Immature natural killer cell (primary cell): ENCODE measurements at regions not wholly inside any gene's neighbourhood (a gene's known extent, or its start where the extent isn't known, plus 50 kb on each side); places are given as distances from the start of the nearest gene placed in this dataset.
"Not testable (repeated sequence)": the region's sequence is repeated elsewhere in the genome, so short reads cannot be mapped to it uniquely, and the experiment has no call there.

Source experiments
- DNase-seq, 3 donors: peaks; one replicate each; pipeline ENCODE4 v3.0.0; 2022; ENCODE audit warnings: mixed read lengths in 1 of 3
- H3K27ac Mint-ChIP-seq, 6 donors: one replicate each; pipeline ENCODE4 v1.8.0; 2020; ENCODE audit warnings: mixed read lengths in 6 of 6, mild to moderate bottlenecking in 5 of 6, inconsistent platforms in 4 of 6, moderate library complexity in 3 of 6
- H3K27me3 Mint-ChIP-seq, 3 donors: one replicate each; pipeline ENCODE4 v1.8.0; 2020 to 2021; ENCODE audit warnings: low read depth in 3 of 3, mild to moderate bottlenecking in 3 of 3, mixed read lengths in 3 of 3, moderate library complexity in 3 of 3, inconsistent platforms in 1 of 3
- H3K36me3 Mint-ChIP-seq, 3 donors: one replicate each; pipeline ENCODE4 v1.8.0; 2020; ENCODE audit warnings: mixed read lengths in 3 of 3, inconsistent platforms in 2 of 3, mild to moderate bottlenecking in 2 of 3
- H3K4me1 Mint-ChIP-seq, 2 donors: one replicate each; pipeline ENCODE4 v1.8.0; 2020; ENCODE audit warnings: inconsistent platforms in 2 of 2, mild to moderate bottlenecking in 2 of 2, mixed read lengths in 2 of 2, moderate library complexity in 1 of 2
- H3K4me3 Mint-ChIP-seq, 5 donors: one replicate each; pipeline ENCODE4 v1.8.0; 2020; ENCODE audit warnings: mild to moderate bottlenecking in 5 of 5, mixed read lengths in 5 of 5, inconsistent platforms in 3 of 5, moderate library complexity in 3 of 5
- H3K9me3 Mint-ChIP-seq, 6 donors: one replicate each; pipeline ENCODE4 v1.8.0; 2020; ENCODE audit warnings: mild to moderate bottlenecking in 6 of 6, mixed read lengths in 6 of 6, inconsistent platforms in 4 of 6, moderate library complexity in 3 of 6

DNA sequence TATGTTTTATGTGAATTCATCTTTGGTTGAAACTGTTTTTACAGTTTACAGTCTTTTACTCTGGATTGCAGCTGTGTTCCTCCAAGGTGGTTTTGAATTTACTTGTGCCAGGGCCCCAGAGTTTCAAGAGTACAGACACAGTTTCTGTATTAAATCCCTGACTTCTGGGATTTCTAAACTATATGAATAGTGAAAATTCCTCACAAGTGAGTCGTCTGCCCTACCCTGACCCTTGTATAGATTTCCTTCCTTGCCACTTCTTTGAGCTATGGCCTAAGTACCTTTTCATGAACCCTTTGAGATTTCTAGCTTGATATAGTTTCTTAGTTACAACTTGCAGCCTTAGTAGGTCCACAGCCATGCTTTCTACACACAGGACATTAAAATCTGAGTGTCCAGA is 700.8 kb downstream of the CDY1 start:
- not testable (repeated sequence) for H3K4me1 Mint-ChIP-seq, H3K36me3 Mint-ChIP-seq, H3K27ac Mint-ChIP-seq, H3K4me3 Mint-ChIP-seq, H3K27me3 Mint-ChIP-seq, DNase-seq, H3K9me3 Mint-ChIP-seq

DNA sequence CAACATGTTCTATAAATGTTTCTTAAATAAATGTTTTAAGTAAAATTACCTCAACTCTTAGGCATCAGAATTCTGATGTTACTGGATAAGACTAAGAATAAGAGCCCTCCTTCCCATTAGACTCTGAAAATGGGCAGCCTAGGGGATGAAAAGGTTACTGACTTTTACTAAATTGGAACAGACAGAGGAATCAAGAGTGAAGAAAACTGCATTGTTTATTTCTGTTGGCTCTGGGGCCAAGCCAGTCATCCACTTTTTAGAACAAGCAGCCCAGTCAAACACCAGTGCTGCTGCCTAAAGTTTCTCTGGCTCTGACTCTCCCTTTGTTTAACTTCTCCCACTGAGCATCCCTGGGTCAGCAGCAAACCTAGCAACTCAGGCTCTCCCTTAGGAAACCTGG is 731.0 kb downstream of the CDY1 start:
- not testable (repeated sequence) for H3K27ac Mint-ChIP-seq, H3K36me3 Mint-ChIP-seq, H3K4me1 Mint-ChIP-seq

DNA sequence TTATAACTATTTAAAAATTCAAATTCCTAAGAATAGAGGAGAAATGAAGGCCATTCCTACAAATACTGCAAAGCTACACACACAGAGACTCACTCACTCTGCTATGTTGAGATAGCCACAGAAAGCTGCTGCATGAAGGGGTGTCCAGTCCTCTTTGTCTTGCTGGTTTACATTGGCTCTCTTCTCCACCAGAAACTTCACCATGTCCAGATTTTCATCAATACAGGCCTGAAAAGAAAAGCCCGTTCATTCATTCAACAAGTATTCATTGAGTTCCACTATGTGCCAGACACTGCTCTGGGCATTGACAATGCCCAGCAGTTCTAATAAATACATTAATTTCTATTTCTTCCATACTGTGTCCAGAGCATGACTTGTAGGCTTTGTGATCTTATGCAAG is 732.3 kb downstream of the CDY1 start:
- H3K27me3 Mint-ChIP-seq: peaks cover 0 to 2% (median 0%) of the 10 kb centered on the region in 3 donors
- H3K4me1 Mint-ChIP-seq: no peaks in the 10 kb centered on the region
- H3K27ac Mint-ChIP-seq: no peak overlapping the region
- H3K9me3 Mint-ChIP-seq: peaks cover 0 to 4% (median 0%) of the 10 kb centered on the region in 6 donors
- H3K4me3 Mint-ChIP-seq: no peak overlapping the region
- no peaks in the 10 kb centered on the region for H3K36me3 Mint-ChIP-seq
- DNase-seq: no peak

More for the DNA sequence above, 731.0 kb downstream of the CDY1 start:
- not testable (repeated sequence) for H3K27me3 Mint-ChIP-seq, DNase-seq, H3K9me3 Mint-ChIP-seq, H3K4me3 Mint-ChIP-seq

DNA sequence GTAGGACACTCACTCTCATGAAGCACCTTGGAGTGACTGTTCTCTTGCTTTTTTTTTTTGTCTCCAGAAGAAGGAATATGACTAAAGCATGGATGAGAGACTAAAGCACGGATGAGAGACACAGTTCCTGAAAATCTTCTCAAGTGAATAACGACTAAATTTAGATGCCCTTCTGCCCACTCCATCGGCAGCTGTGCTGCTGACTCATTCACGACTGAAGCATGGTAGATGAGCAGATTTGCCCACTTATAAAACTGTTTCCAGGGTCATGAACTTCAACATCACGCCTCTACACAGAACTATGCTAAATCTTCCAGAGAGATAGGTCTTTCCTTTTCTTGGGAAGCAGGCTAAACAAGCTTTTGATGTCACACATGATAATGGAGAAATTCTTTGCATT is 738.0 kb downstream of the CDY1 start:
- H3K27me3 Mint-ChIP-seq, H3K27ac Mint-ChIP-seq, H3K9me3 Mint-ChIP-seq, DNase-seq, H3K4me1 Mint-ChIP-seq, H3K36me3 Mint-ChIP-seq, H3K4me3 Mint-ChIP-seq: not testable (repeated sequence)

DNA sequence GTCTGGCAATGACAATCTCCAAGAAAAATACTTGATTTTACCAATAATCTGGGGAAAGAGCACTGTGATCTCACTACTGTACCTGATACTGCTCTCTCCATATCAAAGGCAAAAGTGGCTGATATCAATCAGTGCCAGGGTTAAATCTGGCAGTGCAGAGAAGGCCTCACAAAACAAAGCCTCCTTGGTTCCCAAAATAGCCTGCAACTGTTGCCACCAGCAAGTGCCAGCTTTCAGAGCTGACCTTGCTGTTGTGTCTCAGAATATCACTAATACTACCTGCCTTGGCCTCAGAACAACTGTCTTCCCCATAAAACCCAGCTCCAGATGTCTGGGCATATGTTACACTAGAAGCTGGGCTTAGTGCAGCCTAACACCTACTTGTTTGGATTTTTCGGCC is 738.6 kb downstream of the CDY1 start:
- not testable (repeated sequence) for H3K27me3 Mint-ChIP-seq, H3K27ac Mint-ChIP-seq, H3K36me3 Mint-ChIP-seq, H3K4me3 Mint-ChIP-seq, H3K4me1 Mint-ChIP-seq, H3K9me3 Mint-ChIP-seq, DNase-seq

DNA sequence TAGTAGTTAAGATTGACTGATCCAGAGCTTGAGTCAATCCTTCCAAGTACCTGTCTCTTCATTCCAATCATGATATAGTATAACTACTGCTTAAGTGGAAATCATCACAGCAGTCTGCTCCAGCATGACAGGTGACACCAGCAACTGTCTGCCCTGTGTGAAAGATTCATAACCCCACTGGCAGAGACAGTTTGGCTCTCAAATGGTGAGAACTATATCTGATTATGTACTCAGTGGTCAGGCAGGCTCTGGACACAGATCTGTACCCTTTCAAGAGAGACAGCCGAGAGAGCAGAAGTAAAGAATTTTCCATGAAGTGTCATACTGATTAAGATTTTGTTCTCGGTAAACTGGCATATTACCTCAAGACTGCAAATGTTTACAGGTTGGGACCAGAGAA is 741.5 kb downstream of the CDY1 start:
- not testable (repeated sequence) for H3K4me1 Mint-ChIP-seq

DNA sequence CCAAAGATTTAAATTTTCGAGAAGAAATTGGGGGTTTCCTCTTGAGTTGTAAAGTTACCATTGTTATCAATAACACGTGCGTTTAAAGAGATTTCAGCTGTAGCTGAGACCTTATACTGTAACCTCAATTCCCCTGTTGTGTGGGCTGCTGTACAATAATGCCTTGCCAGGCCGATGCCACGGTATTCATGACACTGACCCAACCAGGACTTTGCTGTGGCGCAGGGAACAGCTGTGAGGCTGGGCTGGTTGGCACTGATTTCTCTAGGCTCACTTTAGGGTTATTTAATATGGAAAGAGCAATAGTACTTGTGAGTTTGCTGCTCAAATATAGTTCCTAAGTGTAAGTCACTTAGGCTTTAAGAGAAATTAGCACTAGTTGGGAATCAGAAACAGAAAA is 744.2 kb downstream of the CDY1 start:
- not testable (repeated sequence) for H3K9me3 Mint-ChIP-seq, H3K27ac Mint-ChIP-seq, H3K4me1 Mint-ChIP-seq, H3K36me3 Mint-ChIP-seq, H3K4me3 Mint-ChIP-seq, H3K27me3 Mint-ChIP-seq, DNase-seq

More for the DNA sequence above, 741.5 kb downstream of the CDY1 start:
- not testable (repeated sequence) for DNase-seq, H3K4me3 Mint-ChIP-seq, H3K27me3 Mint-ChIP-seq, H3K27ac Mint-ChIP-seq, H3K36me3 Mint-ChIP-seq, H3K9me3 Mint-ChIP-seq

DNA sequence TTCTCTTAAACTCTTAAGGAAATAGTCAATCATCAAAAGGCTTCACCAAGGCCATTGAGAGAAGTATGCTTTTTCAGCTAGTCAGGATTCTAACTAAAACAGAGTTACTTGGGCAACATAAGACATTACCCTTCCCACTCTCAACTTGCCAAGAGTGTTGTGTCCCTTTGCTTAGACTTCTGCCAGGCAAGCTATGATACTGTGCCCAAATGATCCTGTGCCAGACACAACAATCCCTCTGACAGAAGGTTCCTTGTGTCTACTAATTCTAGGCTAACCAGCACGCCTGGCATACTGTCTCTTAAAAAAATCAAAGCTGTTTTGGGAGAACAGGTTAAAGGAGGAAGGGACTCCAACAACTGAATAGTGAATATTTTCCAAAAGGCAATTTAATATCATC is 750.6 kb downstream of the CDY1 start:
- H3K27me3 Mint-ChIP-seq, H3K4me1 Mint-ChIP-seq, H3K36me3 Mint-ChIP-seq, H3K27ac Mint-ChIP-seq, H3K9me3 Mint-ChIP-seq, DNase-seq, H3K4me3 Mint-ChIP-seq: not testable (repeated sequence)

DNA sequence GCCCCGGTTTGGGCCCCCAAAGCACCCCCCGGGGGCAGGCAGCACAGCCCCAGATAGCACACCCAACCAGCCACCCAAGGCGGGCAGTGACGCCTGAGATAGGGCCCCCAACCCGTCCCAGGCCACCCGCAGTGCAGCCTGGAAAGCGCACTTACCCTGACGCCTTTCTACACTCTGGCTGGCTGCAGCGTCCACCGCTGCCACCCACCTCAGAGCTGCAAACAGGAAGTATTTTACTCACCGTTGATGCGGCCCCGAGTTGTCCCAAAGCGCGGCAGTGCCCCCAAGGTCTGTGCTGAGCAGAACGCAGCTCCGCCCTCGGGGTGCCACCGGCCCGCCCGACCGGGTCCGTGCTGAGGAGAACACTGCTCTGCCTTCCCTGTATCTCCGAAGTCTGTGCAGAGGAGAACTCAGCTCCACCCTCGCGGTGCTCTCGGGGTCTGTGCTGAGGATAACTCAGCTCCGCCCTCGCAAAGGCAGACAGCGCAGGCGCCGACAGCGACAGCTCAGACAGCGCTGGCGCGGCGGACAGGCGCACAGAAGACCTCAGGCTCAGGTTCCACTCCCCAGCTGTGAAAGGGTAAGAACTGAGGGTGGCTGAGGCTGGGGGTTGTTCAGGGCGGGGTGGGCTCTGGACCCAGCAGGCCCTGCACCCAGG is 786.9 kb downstream of the CDY1 start:
- no peaks in the 10 kb centered on the region for H3K27me3 Mint-ChIP-seq
- H3K9me3 Mint-ChIP-seq: peaks cover 0 to 3% (median 0%) of the 10 kb centered on the region in 6 donors
- no peaks in the 10 kb centered on the region for H3K36me3 Mint-ChIP-seq
- no peak overlapping the region for H3K4me3 Mint-ChIP-seq
- no peak overlapping the region for H3K27ac Mint-ChIP-seq
- no peaks in the 10 kb centered on the region for H3K4me1 Mint-ChIP-seq
- no peak for DNase-seq

DNA sequence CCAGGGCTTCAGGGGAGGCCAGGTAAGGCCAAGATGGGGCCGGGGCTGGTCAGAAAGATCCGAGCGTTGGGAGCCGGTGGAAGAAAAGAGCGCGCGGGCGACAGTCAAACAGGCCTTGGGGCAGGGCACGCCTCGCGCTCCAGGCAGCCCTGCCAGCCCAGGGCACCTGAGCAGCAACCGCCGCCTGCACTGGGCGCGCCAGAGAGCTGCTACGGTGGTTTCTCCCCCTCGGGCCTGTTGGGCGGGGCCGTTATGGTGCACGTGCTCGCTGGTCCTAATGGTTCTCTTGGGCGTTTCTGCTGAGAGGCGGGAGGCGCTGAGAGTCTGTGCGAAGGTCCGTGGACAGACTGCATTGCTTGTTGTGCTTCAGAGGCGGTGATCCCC is 787.4 kb downstream of the CDY1 start:
- Mint-ChIP-seq H3K4me3 (no peak overlapping the region), H3K36me3 (no peaks in the 10 kb centered on the region), H3K9me3 (peaks cover 0 to 3% (median 0%) of the 10 kb centered on the region in 6 donors), H3K27me3 (no peaks in the 10 kb centered on the region), H3K4me1 (no peaks in the 10 kb centered on the region), H3K27ac (no peak overlapping the region)
- DNase-seq: no peak
